ENCODE measurements at regions not wholly inside any gene's neighbourhood (a gene's known extent, or its start where the extent isn't known, plus 50 kb on each side); places are given as distances from the start of the nearest gene placed in this dataset.

DNA sequence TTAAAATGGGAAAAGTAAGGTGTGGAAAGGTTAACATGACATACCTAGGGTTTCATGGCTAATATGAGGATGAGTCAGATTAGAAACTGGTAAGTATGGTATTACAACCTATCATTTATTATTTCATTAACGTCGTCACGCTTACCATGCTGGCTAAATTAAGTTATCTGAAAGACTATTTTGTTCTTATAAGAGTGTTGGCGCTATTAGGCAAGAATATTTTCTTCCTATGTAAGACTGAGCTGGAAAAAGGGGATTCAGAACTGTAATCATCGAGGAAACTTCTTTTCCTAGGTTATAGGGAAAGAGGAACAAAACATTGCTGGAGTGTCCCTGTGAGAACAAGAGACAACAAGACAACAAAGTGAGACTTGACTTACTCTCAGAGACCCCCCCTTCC is 440.8 kb downstream of the KCNJ2 start:
- TF ChIP-seq POLR2A (IDR thresholded peaks at IDR 0.05; ENCODE audit: low read depth, low read length) (no peak), MAZ (IDR thresholded peaks at IDR 0.05; ENCODE audit: borderline replicate concordance, low read depth, low read length) (no peak), FOS (IDR thresholded peaks at IDR 0.05; ENCODE audit: low read depth, low read length) (no peak), BHLHE40 (IDR thresholded peaks at IDR 0.05; ENCODE audit: low read depth, low read length) (no peak), CEBPB (IDR thresholded peaks at IDR 0.05; ENCODE audit: low read depth, low read length) (no peak), MXI1 (IDR thresholded peaks at IDR 0.05; ENCODE audit: borderline replicate concordance, low read depth, low read length) (no peak), RFX5 (IDR thresholded peaks at IDR 0.05; ENCODE audit: low read depth, low read length) (no peak), RCOR1 (IDR thresholded peaks at IDR 0.05; ENCODE audit: insufficient replicate concordance, low read length) (no peak)
- TF ChIP-seq, protein P1, sequence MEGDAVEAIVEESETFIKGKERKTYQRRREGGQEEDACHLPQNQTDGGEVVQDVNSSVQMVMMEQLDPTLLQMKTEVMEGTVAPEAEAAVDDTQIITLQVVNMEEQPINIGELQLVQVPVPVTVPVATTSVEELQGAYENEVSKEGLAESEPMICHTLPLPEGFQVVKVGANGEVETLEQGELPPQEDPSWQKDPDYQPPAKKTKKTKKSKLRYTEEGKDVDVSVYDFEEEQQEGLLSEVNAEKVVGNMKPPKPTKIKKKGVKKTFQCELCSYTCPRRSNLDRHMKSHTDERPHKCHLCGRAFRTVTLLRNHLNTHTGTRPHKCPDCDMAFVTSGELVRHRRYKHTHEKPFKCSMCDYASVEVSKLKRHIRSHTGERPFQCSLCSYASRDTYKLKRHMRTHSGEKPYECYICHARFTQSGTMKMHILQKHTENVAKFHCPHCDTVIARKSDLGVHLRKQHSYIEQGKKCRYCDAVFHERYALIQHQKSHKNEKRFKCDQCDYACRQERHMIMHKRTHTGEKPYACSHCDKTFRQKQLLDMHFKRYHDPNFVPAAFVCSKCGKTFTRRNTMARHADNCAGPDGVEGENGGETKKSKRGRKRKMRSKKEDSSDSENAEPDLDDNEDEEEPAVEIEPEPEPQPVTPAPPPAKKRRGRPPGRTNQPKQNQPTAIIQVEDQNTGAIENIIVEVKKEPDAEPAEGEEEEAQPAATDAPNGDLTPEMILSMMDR (conservative IDR thresholded peaks at IDR 0.05; ENCODE audit: low read depth, low read length): no peak
- TF ChIP-seq, protein P2, sequence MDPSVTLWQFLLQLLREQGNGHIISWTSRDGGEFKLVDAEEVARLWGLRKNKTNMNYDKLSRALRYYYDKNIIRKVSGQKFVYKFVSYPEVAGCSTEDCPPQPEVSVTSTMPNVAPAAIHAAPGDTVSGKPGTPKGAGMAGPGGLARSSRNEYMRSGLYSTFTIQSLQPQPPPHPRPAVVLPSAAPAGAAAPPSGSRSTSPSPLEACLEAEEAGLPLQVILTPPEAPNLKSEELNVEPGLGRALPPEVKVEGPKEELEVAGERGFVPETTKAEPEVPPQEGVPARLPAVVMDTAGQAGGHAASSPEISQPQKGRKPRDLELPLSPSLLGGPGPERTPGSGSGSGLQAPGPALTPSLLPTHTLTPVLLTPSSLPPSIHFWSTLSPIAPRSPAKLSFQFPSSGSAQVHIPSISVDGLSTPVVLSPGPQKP (IDR thresholded peaks at IDR 0.05; ENCODE audit: borderline replicate concordance, low read depth, low read length): no peak
- TF ChIP-seq, protein P3, sequence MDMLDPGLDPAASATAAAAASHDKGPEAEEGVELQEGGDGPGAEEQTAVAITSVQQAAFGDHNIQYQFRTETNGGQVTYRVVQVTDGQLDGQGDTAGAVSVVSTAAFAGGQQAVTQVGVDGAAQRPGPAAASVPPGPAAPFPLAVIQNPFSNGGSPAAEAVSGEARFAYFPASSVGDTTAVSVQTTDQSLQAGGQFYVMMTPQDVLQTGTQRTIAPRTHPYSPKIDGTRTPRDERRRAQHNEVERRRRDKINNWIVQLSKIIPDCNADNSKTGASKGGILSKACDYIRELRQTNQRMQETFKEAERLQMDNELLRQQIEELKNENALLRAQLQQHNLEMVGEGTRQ (IDR thresholded peaks at IDR 0.05; ENCODE audit: low read depth, low read length): no peak

All from IMR-90 (cell line).